ENCODE measurements at regions not wholly inside any gene's neighbourhood (a gene's known extent, or its start where the extent isn't known, plus 50 kb on each side); places are given as distances from the start of the nearest gene placed in this dataset.

DNA sequence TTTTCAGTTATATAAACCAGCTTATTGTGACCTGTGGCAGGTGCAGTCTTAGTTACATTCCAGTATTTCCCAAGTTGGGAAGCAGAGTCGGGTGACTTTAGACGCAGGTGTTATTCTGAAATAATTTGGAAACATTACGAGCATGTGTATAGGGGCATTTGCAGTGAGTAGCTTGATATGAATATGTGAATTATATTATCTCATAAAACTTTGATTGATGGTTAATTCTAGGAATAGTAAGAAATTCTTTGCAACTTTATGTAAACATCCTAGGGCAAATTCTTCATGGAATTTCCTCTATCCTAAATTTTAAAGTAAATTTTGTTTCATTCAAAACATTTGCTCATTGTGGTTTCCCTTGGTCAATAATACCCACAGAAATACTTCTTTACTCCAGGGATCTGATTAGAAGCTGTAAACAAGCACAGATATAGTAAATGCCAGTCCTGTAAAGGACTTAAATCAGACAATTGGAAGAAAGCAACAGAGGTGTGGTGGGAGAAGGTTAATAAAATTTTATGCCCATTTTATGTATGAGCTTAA lies 580.6 kb upstream of the CDH2 start:
- TF ChIP-seq, protein P1, sequence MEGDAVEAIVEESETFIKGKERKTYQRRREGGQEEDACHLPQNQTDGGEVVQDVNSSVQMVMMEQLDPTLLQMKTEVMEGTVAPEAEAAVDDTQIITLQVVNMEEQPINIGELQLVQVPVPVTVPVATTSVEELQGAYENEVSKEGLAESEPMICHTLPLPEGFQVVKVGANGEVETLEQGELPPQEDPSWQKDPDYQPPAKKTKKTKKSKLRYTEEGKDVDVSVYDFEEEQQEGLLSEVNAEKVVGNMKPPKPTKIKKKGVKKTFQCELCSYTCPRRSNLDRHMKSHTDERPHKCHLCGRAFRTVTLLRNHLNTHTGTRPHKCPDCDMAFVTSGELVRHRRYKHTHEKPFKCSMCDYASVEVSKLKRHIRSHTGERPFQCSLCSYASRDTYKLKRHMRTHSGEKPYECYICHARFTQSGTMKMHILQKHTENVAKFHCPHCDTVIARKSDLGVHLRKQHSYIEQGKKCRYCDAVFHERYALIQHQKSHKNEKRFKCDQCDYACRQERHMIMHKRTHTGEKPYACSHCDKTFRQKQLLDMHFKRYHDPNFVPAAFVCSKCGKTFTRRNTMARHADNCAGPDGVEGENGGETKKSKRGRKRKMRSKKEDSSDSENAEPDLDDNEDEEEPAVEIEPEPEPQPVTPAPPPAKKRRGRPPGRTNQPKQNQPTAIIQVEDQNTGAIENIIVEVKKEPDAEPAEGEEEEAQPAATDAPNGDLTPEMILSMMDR (IDR thresholded peaks at IDR 0.05) = no peak
- TF ChIP-seq POLR2AphosphoS5 (IDR thresholded peaks at IDR 0.05) = no peak
- no peak for TF ChIP-seq POLR2A (IDR thresholded peaks at IDR 0.05)
